ENCODE measurements at regions not wholly inside any gene's neighbourhood (a gene's known extent, or its start where the extent isn't known, plus 50 kb on each side); places are given as distances from the start of the nearest gene placed in this dataset.

- TF ChIP-seq POLR2AphosphoS5 (IDR thresholded peaks at IDR 0.05) (no peak), EP300 (IDR thresholded peaks at IDR 0.05) (no peak)
- TF ChIP-seq, protein P1, sequence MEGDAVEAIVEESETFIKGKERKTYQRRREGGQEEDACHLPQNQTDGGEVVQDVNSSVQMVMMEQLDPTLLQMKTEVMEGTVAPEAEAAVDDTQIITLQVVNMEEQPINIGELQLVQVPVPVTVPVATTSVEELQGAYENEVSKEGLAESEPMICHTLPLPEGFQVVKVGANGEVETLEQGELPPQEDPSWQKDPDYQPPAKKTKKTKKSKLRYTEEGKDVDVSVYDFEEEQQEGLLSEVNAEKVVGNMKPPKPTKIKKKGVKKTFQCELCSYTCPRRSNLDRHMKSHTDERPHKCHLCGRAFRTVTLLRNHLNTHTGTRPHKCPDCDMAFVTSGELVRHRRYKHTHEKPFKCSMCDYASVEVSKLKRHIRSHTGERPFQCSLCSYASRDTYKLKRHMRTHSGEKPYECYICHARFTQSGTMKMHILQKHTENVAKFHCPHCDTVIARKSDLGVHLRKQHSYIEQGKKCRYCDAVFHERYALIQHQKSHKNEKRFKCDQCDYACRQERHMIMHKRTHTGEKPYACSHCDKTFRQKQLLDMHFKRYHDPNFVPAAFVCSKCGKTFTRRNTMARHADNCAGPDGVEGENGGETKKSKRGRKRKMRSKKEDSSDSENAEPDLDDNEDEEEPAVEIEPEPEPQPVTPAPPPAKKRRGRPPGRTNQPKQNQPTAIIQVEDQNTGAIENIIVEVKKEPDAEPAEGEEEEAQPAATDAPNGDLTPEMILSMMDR (IDR thresholded peaks at IDR 0.05) = no peak
These were observed 87.1 kb downstream of the POLR1F start for GRCh38 chr7:19621740-19622139.
